ENCODE measurements at regions not wholly inside any gene's neighbourhood (a gene's known extent, or its start where the extent isn't known, plus 50 kb on each side); places are given as distances from the start of the nearest gene placed in this dataset.

GRCh38 chr4:26141051-26141721 is 179.6 kb upstream of the RBPJ start:
- POLR2A ChIA-PET, result interaction anchor here (1.3 to 1.5 kb wide), 5 partner anchors 7 to 179 kb away, joined by 3 to 5 read pairs (median 4); partner anchors contain the start of gene RBPJ
- H3K9me3 Mint-ChIP-seq, result peaks cover 18% of the 10 kb centered on the region
- H3K36me3 Mint-ChIP-seq (ENCODE audit: low read depth), result peaks cover 49% of the 10 kb centered on the region
- H3K27ac Mint-ChIP-seq, result peak overlapping the region; percentile 65
- peaks cover 67% of the 10 kb centered on the region for H3K4me1 Mint-ChIP-seq
- H3K4me3 Mint-ChIP-seq, result no peak overlapping the region
- no peak for DNase-seq
- no peaks in the 10 kb centered on the region for H3K27me3 Mint-ChIP-seq
- CTCF ChIA-PET, result interaction anchor here (0.8 kb wide), 1 partner anchor 8 kb away, joined by 4 read pairs; no protein-coding TSS in a partner anchor

- DNase-seq, result no peak
- H3K27ac Mint-ChIP-seq, result peak overlapping the region; percentile 65
- H3K4me1 Mint-ChIP-seq, result peaks cover 68% of the 10 kb centered on the region
- ChIA-PET POLR2A (interaction anchor here (0.6 to 1.5 kb wide), 8 partner anchors 8 to 178 kb away, joined by 3 to 5 read pairs (median 4); partner anchors contain the start of gene RBPJ), CTCF (interaction anchor here (0.8 kb wide), 1 partner anchor 9 kb away, joined by 4 read pairs; no protein-coding TSS in a partner anchor)
- peaks cover 51% of the 10 kb centered on the region for H3K36me3 Mint-ChIP-seq (ENCODE audit: low read depth)
- peaks cover 19% of the 10 kb centered on the region for H3K9me3 Mint-ChIP-seq
- H3K27me3 Mint-ChIP-seq, result no peaks in the 10 kb centered on the region
- H3K4me3 Mint-ChIP-seq, result no peak overlapping the region
Measured at GRCh38 chr4:26141911-26142638, 178.7 kb upstream of the RBPJ start.

GRCh38 chr4:26144526-26145155 is 176.2 kb upstream of the RBPJ start:
- H3K27ac Mint-ChIP-seq, result peak overlapping the region; percentile 78
- peak overlapping the region; percentile 38 for H3K4me3 Mint-ChIP-seq

GRCh38 chr4:26145212-26145611 is 175.6 kb upstream of the RBPJ start:
- ChIA-PET CTCF (interaction anchor here (1.0 kb wide), 1 partner anchor 63 kb away, joined by 3 read pairs; no protein-coding TSS in a partner anchor), POLR2A (interaction anchor here (0.9 to 2.6 kb wide), 6 partner anchors 10 to 173 kb away, joined by 3 to 13 read pairs (median 4); no protein-coding TSS in a partner anchor)
- Mint-ChIP-seq H3K4me1 (peaks cover 72% of the 10 kb centered on the region), H3K27me3 (no peaks in the 10 kb centered on the region), H3K9me3 (peaks cover 29% of the 10 kb centered on the region), H3K36me3 (ENCODE audit: low read depth) (peaks cover 51% of the 10 kb centered on the region), H3K27ac (peak overlapping the region; percentile 78), H3K4me3 (peak overlapping the region; percentile 38)
- DNase-seq, result no peak

More at GRCh38 chr4:26144526-26145155, 176.2 kb upstream of the RBPJ start:
- H3K4me1 Mint-ChIP-seq, result peaks cover 71% of the 10 kb centered on the region
- CTCF ChIA-PET, result interaction anchor here (1.0 kb wide), 1 partner anchor 62 kb away, joined by 3 read pairs; no protein-coding TSS in a partner anchor
- POLR2A ChIA-PET, result interaction anchor here (0.9 to 2.6 kb wide), 6 partner anchors 11 to 174 kb away, joined by 3 to 13 read pairs (median 4); no protein-coding TSS in a partner anchor
- DNase-seq, result no peak
- peaks cover 26% of the 10 kb centered on the region for H3K9me3 Mint-ChIP-seq
- no peaks in the 10 kb centered on the region for H3K27me3 Mint-ChIP-seq
- peaks cover 52% of the 10 kb centered on the region for H3K36me3 Mint-ChIP-seq (ENCODE audit: low read depth)

GRCh38 chr4:26148927-26149326 is 171.9 kb upstream of the RBPJ start:
- peaks cover 25% of the 10 kb centered on the region for H3K9me3 Mint-ChIP-seq
- DNase-seq, result no peak
- no peaks in the 10 kb centered on the region for H3K27me3 Mint-ChIP-seq
- H3K4me3 Mint-ChIP-seq, result no peak overlapping the region
- no peak overlapping the region for H3K27ac Mint-ChIP-seq
- peaks cover 42% of the 10 kb centered on the region for H3K36me3 Mint-ChIP-seq (ENCODE audit: low read depth)
- POLR2A ChIA-PET, result no interaction called here
- CTCF ChIA-PET, result no interaction called here
- H3K4me1 Mint-ChIP-seq, result peaks cover 62% of the 10 kb centered on the region

GRCh38 chr4:26150948-26151347 is 169.9 kb upstream of the RBPJ start:
- H3K4me1 Mint-ChIP-seq, result peaks cover 49% of the 10 kb centered on the region
- peaks cover 27% of the 10 kb centered on the region for H3K9me3 Mint-ChIP-seq
- peaks cover 41% of the 10 kb centered on the region for H3K36me3 Mint-ChIP-seq (ENCODE audit: low read depth)
- ChIA-PET POLR2A (no interaction called here), CTCF (no interaction called here)
- H3K27me3 Mint-ChIP-seq, result no peaks in the 10 kb centered on the region
- peak overlapping the region; percentile 1 for H3K27ac Mint-ChIP-seq
- no peak for DNase-seq
- no peak overlapping the region for H3K4me3 Mint-ChIP-seq

- Mint-ChIP-seq H3K4me3 (no peak overlapping the region), H3K9me3 (peaks cover 26% of the 10 kb centered on the region), H3K27me3 (no peaks in the 10 kb centered on the region), H3K36me3 (ENCODE audit: low read depth) (peaks cover 35% of the 10 kb centered on the region), H3K4me1 (peaks cover 44% of the 10 kb centered on the region), H3K27ac (no peak overlapping the region)
- POLR2A ChIA-PET, result no interaction called here
- CTCF ChIA-PET, result interaction anchor here (1.3 kb wide), 1 partner anchor 18 kb away, joined by 3 read pairs; no protein-coding TSS in a partner anchor
- DNase-seq, result no peak
Measured at GRCh38 chr4:26151615-26152014, 169.2 kb upstream of the RBPJ start.

- Mint-ChIP-seq H3K9me3 (peaks cover 21% of the 10 kb centered on the region), H3K4me1 (peaks cover 42% of the 10 kb centered on the region), H3K27me3 (no peaks in the 10 kb centered on the region), H3K27ac (no peak overlapping the region), H3K36me3 (ENCODE audit: low read depth) (peaks cover 31% of the 10 kb centered on the region), H3K4me3 (no peak overlapping the region)
- DNase-seq, result no peak
- CTCF ChIA-PET, result interaction anchor here (1.3 kb wide), 1 partner anchor 19 kb away, joined by 3 read pairs; no protein-coding TSS in a partner anchor
- POLR2A ChIA-PET, result no interaction called here
Measured at GRCh38 chr4:26152056-26152455, 168.8 kb upstream of the RBPJ start.

GRCh38 chr4:26157541-26157940 is 163.3 kb upstream of the RBPJ start:
- peaks cover 22% of the 10 kb centered on the region for H3K9me3 Mint-ChIP-seq
- DNase-seq, result no peak
- CTCF ChIA-PET, result interaction anchor here (0.7 to 1.5 kb wide), 2 partner anchors 162 to 173 kb away, joined by 3 read pairs; no protein-coding TSS in a partner anchor
- no peaks in the 10 kb centered on the region for H3K27me3 Mint-ChIP-seq
- POLR2A ChIA-PET, result interaction anchor here (1.0 to 1.3 kb wide), 4 partner anchors 13 to 82 kb away, joined by 3 read pairs; no protein-coding TSS in a partner anchor
- peaks cover 24% of the 10 kb centered on the region for H3K36me3 Mint-ChIP-seq (ENCODE audit: low read depth)
- H3K4me1 Mint-ChIP-seq, result peaks cover 36% of the 10 kb centered on the region
- H3K27ac Mint-ChIP-seq, result no peak overlapping the region
- H3K4me3 Mint-ChIP-seq, result no peak overlapping the region

- Mint-ChIP-seq H3K4me3 (no peak overlapping the region), H3K9me3 (peaks cover 19% of the 10 kb centered on the region), H3K27ac (no peak overlapping the region), H3K36me3 (ENCODE audit: low read depth) (peaks cover 19% of the 10 kb centered on the region), H3K27me3 (no peaks in the 10 kb centered on the region), H3K4me1 (peaks cover 43% of the 10 kb centered on the region)
- POLR2A ChIA-PET, result interaction anchor here (1.6 kb wide), 1 partner anchor 56 kb away, joined by 5 read pairs; no protein-coding TSS in a partner anchor
- CTCF ChIA-PET, result no interaction called here
- DNase-seq, result no peak
Measured at GRCh38 chr4:26160591-26160990, 160.2 kb upstream of the RBPJ start.

- Mint-ChIP-seq H3K4me1 (peaks cover 39% of the 10 kb centered on the region), H3K9me3 (peaks cover 19% of the 10 kb centered on the region), H3K36me3 (ENCODE audit: low read depth) (peaks cover 17% of the 10 kb centered on the region), H3K27ac (no peak overlapping the region), H3K4me3 (no peak overlapping the region), H3K27me3 (no peaks in the 10 kb centered on the region)
- DNase-seq, result no peak
- POLR2A ChIA-PET, result interaction anchor here (0.9 to 1.7 kb wide), 3 partner anchors 12 to 57 kb away, joined by 3 to 5 read pairs (median 3); no protein-coding TSS in a partner anchor
- CTCF ChIA-PET, result interaction anchor here (1.4 kb wide), 1 partner anchor 78 kb away, joined by 4 read pairs; no protein-coding TSS in a partner anchor
Measured at GRCh38 chr4:26161030-26161824, 159.6 kb upstream of the RBPJ start.

- Mint-ChIP-seq H3K27ac (no peak overlapping the region), H3K4me1 (peaks cover 39% of the 10 kb centered on the region), H3K27me3 (no peaks in the 10 kb centered on the region), H3K4me3 (no peak overlapping the region), H3K9me3 (peaks cover 19% of the 10 kb centered on the region), H3K36me3 (ENCODE audit: low read depth) (peaks cover 17% of the 10 kb centered on the region)
- no peak for DNase-seq
- ChIA-PET CTCF (interaction anchor here (1.4 kb wide), 1 partner anchor 79 kb away, joined by 4 read pairs; no protein-coding TSS in a partner anchor), POLR2A (interaction anchor here (0.9 to 1.7 kb wide), 2 partner anchors 12 to 28 kb away, joined by 3 read pairs; no protein-coding TSS in a partner anchor)
Measured at GRCh38 chr4:26162101-26162500, 158.7 kb upstream of the RBPJ start.
